ENCODE measurements at regions not wholly inside any gene's neighbourhood (a gene's known extent, or its start where the extent isn't known, plus 50 kb on each side); places are given as distances from the start of the nearest gene placed in this dataset.
"Not testable (repeated sequence)": the region's sequence is repeated elsewhere in the genome, so short reads cannot be mapped to it uniquely, and the experiment has no call there.

GRCh38 chr11:116698080-116698479 lies 74.7 kb downstream of the BUD13 start:
- DNase-seq: no peak

DNA sequence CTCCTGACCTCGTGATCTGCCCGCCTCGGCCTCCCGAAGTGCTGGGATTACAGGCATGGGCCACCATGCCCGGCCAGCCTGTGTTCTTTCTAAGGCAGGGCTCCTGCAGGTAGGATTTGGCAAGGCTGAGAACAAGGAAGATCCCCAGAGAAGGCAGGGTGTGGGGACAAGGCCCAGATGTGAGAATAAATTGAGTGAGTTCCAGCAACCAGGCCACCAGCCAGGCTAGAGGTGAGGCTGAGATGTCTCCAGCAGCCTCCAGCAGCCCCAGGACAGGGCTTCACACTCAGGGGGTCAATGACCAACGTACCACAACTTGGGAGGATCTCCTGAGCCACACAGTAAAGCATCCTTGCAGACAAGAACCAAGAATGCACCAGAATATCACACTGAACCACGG lies 75.1 kb downstream of the BUD13 start:
- no peak for DNase-seq

GRCh38 chr11:116697011-116697410 lies 75.8 kb downstream of the BUD13 start:
- DNase-seq: no peak

GRCh38 chr11:116696381-116696941 lies 76.3 kb downstream of the BUD13 start:
- peak; percentile 38 for DNase-seq

- DNase-seq: no peak
Observed at GRCh38 chr11:116695657-116696254, 77.0 kb downstream of the BUD13 start.

DNA sequence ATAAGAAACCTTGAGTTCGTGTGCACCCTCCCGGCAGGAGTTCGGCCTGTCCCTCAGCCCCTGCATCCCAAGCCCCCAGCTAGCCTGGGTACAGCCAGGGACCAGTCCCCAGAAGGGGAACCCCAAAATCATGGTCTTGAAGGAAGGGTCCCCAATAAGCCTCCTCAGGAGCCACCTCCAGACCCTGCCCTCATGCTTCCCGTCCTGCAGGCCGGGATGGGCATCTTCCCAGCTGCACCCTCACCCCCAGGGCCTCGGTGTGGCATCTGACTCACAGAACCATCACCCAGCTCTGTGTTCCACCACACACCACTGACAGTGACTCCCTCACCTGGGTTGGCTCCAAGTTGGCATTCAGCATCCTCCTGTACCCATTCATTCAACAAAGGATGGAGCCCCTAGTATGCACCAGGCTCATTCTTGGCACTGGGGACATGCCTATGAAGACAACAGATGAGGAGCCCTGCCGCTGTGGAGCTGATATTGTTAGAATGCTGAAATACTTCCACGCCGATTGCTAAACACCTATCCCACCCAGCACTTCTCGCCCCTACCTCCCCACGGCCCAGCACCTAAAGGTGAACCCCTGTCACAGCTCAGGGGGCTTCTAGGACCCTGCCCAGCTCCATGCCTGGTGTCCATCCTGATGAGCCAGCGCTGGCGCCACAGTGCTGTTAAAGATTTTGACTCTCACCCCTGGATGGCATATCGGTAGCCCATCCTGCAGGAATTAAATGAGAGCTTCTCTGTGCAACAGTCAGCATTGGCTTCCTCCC lies 77.8 kb downstream of the BUD13 start:
- no peak for DNase-seq

DNA sequence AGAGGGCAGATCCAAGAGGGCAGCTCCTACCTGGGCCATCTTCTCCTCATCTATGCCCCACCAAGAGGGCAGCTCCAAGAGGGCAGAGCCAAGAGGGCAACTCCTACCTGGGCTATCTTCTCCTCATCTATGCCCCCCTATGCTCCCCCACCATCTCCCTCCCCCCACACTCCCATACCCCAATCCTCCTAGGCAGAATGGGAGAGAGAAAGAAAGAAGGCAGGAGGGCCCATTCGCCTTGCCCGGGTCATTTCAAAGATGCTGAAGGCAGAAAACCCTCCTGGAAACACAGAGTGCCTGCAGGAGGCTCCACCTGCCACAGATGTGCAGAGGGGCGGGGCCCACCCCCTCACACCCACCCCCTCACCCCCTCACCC lies 78.5 kb downstream of the BUD13 start:
- DNase-seq: no peak

DNA sequence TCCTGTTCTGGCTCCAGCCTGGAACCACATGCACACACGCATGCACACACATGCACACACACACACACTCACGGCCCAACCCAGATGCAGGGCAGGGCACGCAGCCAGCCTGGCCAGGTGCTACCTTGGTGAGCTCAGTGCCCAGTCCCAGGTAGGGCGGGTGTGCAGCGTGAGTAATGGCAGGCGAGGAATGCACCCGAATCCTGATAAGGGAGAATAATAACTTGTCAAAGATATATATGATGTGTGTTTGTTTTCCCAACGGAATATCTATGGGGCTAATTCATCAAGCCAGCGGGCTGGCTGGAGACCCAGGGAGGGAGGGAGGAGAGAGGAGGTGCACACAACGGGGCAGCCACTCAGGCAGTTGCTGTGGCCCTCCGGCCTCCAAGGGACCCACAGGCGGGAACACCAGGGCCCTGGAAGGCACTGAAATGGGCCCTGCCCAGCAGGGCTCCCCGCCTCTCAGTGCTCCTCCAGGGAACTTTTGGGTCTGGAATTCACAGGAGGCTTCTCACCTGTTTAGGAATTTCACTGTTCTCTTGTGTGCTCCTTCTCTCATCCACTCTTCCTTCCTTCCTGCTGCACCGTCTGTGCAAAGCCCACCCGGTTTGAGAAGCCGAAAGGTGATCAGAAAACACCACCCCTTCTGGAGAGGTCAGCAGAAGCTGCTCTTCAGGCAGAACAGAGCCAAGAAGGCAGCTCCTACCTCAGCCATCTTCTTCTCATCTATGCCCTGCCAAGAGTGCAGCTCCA lies 79.0 kb downstream of the BUD13 start:
- DNase-seq: no peak

GRCh38 chr11:116693102-116693570 lies 79.7 kb downstream of the BUD13 start:
- DNase-seq: no peak

- DNase-seq: no peak
Observed at GRCh38 chr11:116692318-116693101, 80.3 kb downstream of the BUD13 start.

GRCh38 chr11:116691771-116692177 lies 81.0 kb downstream of the BUD13 start:
- DNase-seq: peak; percentile 63

GRCh38 chr11:116690611-116691010 lies 82.2 kb downstream of the BUD13 start:
- DNase-seq: no peak

GRCh38 chr11:116689413-116690127 lies 83.2 kb downstream of the BUD13 start:
- DNase-seq: no peak

GRCh38 chr11:116688202-116688540 lies 84.6 kb downstream of the BUD13 start:
- no peak for DNase-seq

DNA sequence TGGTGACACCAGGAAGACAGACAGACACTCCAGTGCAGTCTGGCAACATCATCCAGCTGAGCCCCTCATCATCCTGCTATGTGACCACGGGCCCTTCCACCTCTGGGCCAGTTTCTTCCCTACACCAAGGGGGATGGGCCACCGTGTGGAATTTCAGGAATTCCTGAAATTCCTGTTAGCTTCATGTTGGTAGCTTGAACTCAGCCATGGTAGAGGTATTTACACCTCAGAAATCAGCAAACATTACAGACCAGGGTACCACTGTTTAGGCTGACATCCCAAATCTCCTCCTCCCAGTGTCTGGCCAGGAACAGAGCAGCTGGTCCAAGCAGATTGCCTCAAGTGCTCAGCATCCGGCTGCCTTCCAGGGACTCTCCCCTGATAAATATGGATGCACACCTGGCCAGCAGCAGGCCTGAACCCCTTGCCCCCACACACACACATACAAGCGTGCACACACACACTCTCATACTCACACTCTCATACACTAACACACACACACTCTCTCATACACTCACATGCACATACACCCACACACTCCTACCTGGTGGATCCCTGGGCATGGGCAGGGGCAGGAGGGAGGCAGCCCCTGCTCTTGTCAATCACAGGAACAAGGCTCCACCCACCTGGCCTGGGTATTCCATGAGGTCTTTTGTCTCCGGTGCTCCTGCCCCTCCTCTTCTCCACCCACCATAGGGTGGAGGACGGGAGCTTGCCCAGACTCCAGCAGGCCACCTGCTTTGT lies 85.2 kb downstream of the BUD13 start:
- peak; percentile 49 for DNase-seq

DNA sequence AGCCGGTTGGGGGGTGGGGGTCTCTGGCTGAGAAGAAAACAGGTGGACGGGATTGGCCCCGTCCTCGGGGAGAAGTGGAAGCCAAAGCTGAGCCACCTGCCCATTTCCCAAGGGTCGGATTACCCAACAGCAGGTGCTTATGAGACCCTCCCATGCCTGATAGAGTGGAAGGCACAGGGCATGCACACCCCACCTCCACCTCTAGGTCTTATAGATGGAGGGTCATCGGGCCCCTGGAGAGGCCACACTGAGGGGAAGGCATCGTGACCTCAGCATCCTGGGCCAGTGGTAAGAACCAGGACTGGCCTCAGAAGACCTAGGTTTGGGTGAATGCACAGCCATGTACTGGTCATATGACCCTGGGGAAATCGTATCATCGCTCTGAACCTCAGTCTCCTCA lies 85.9 kb downstream of the BUD13 start:
- DNase-seq: peak; percentile 12

DNA sequence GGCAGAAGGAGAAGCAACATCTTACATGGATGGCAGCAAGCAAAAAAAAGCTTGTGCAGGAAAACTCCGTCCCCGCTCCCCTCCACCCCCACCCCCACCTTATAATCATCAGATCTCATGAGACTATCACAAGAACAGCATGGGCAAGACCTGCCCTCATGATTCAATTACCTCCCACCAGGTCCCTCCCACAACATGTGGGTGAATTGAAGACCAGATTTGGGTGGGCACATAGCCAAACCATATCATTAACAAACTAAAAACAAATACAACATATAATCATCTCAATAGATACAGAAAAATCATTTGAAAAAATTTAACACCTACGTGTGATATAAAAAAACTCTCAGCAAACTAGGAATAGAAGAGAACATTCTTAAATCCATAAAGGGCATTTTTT lies 88.8 kb downstream of the BUD13 start:
- no peak for DNase-seq

DNA sequence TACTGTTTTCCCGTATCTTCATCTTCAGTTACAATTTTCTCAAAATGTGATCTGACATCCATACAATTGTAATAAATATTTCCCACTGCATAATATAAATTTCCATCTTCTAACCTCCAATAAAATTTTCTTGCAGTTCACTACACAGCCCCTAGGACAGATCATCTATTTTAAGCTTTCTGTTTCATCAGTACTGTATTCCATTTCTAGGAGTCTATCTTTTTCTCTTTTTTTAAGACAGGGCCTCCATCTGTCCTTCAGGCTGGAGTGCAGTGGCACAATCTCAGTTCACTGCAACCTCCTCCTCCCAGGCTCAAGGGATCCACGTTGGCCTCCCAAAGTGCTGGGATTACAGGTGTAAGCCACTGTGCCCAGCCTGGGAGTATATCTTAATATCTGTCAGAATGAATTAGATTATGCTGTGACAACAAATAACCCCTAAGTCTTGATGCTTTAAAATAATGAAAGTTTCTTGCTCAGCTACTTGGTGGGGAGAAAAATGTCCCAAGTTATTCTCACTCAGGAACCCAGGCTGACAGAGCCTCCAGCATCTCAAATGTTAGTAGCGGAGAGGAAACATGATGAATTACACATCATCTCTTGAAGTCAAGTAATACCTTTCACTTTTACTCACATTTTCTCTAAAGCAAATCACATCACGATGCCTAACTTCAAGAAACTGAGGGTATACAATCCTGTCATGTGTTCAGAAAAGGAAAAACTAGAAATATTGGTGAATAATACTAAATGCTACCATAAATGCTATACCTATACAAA lies 92.2 kb downstream of the BUD13 start:
- DNase-seq: no peak

DNA sequence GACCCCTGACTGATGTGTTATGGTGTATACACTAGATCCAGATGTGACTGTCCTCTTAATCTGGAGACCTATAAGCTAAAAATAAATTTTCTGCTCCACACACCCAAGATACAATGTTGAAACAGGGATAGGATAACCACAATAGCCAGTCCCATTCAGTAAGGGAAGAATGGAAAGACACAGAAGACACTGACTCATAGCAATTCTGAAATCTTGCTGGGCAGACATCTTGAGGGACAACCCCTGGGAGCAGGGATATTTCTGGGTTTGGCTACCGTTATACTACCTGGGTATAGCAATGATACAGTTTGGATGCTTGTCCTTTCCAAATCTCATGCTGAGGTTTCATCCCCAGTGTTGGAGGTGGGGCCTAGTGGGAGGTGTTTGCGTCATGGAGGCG lies 93.9 kb downstream of the BUD13 start:
- DNase-seq: no peak

DNA sequence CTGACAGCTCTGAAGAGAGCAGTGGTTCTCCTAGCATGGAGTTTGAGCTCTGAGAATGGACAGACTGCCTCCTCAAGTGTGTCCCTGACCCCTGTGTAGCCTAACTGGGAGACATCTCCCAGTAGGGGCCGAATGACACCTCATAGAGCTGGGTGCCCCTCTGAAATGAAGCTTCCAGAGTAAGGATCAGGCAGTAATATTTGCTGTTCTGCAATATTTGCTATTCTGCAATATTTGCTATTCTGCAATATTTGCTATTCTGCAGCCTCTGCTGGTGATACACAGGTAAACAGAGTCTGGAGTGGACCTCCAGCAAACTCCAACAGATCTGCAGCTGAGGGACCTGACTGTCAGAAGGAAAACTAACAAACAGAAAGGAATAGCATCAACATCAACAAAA lies 105.5 kb downstream of the BUD13 start:
- DNase-seq: not testable (repeated sequence)

Data from NCI-H1092 (cell line).